Endometrium (tissue), 2 donors: ENCODE measurements at regions not wholly inside any gene's neighbourhood (a gene's known extent, or its start where the extent isn't known, plus 50 kb on each side); places are given as distances from the start of the nearest gene placed in this dataset.

Experiments
- FAIRE-seq: peaks from 2 replicates; lab custom pipeline; 2012; peaks lifted over from hg19 to GRCh38; lab: Jason Lieb, UNC
- donor health status: control.
- donor health status: control.

GRCh38 chr4:138021139-138021830 lies 220.9 kb downstream of the SLC7A11 start:
- FAIRE-seq: no peak

DNA sequence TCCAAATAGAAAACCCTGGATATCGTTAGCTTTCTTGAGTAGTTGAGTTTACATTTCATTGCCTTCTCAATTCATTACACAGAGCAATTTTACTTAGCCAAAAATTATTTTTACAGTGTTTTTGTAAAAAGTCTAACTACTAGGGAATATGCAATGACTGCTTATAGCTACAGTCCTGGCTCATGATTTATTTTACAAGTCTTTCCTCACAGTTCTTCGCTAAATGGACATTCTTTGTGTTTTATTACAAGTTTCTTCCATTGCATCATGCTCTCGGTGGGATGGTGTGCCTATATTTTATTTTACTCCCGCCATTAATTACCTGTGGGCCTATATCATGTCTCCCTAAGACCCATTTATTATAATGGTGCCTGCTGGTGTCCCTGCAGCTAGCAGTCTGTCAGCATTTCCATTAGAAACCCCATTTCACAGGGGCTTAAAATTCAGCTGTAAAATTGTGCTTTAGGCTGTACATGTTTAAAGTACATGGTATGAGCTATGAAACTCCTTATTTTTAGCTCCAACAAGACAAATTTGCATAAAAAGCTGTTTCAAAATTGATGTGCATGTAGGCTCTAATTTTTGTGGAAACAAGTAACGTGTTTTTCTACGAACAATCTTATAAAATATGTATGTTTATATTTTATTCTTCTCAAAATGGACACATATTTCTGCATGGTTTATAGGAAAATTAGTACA lies 227.4 kb downstream of the SLC7A11 start:
- FAIRE-seq: no peak

DNA sequence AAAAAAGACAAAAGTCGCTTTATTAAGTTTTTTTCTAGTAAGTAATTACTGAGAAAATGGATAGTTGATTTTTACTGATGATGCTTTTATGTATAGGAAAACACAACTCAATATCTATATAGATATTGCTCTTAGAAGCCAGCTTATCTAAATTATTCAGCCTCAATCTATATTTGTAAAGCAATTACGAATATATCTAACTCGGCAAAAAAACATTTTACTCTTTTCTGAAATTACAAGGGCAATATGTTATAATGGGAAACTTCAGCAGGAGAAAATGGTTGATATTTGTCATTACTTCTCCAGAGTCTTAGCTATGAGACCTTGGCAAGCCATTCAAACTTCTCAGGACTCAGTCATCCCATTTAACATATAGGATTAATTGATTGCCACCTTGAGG lies 228.5 kb downstream of the SLC7A11 start:
- FAIRE-seq: no peak

- no peak for FAIRE-seq
These were observed 231.5 kb downstream of the SLC7A11 start for GRCh38 chr4:138010639-138011038.

GRCh38 chr4:138007572-138007971 lies 234.6 kb downstream of the SLC7A11 start:
- no peak for FAIRE-seq

GRCh38 chr4:138005486-138005885 lies 236.7 kb downstream of the SLC7A11 start:
- no peak for FAIRE-seq

GRCh38 chr4:138003248-138003647 lies 238.9 kb downstream of the SLC7A11 start:
- FAIRE-seq: no peak

DNA sequence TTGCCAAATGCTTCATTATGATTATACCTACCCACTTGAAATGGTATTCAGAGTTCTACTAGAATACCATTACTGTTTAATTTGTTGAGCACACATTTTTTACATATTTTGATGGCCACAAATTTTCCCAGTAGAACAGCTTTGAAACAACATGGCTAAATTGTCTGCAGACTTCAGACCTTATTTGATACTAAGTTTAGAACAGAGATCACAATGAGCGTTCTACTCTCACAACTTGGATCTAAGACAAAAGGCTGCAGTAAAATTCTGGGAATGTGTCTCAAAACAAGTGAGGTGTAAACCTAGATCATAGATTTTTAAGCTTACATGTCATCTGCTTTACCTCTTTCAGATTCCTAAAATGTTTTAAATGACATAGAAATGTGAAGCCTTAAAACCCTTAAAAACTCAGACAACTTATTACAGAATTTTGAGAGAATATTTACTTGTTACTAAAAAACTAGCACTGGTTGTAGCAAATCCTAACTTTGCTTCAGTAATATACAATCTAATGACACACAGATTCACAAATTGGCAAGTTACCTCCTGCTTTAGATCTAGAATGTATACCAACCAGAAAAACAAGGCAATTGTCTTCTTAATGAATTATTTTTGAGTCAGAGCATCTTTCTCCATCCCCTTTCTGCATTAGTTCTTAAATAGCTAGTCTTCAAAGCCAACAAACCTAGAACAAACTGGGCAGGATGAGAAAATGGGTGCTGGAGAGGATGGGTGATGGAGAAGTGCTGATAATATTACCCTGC lies 243.3 kb downstream of the SLC7A11 start:
- no peak for FAIRE-seq

GRCh38 chr4:137997496-137997895 lies 244.7 kb downstream of the SLC7A11 start:
- FAIRE-seq: no peak

DNA sequence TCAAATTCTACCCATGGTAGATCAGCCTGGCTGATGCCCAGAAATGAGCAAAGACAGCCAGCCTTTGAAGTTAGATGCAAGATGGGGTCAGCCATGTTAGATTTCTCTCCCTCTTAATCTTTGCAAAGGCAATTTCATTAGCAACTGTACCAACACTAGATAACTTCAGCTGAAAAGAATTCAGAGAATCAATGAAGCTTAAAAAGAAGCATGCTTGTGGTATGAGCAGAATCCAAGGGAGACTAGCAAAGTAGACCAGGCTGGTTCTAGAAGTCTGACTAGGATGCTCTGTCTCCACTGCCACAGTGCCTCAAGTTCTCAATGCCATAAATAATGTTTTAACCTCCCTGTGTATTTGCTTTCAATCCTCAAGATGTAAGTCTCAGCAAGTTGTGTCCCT lies 247.3 kb downstream of the SLC7A11 start:
- FAIRE-seq: no peak

- no peak for FAIRE-seq
These were observed 248.9 kb downstream of the SLC7A11 start for GRCh38 chr4:137993232-137993631.

DNA sequence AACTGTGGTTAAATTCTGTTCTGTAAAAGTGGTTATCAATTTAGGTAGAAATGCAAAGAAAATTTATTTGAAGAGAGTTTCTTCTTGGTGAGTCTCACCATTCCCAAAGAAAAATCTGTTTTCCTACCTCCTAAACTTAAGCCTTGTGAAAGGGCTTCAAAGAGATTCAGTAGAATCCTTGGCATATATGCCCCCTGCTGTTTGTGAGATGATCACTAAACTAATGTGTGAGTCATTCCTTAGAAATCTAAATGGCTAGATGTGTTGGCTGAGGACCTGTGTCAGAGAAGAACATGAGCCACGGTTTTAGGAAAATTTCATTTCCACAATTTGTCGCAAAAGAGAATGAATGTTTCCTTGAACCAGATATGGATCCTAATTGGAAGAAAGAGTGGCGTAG lies 260.9 kb downstream of the SLC7A11 start:
- FAIRE-seq: no peak

DNA sequence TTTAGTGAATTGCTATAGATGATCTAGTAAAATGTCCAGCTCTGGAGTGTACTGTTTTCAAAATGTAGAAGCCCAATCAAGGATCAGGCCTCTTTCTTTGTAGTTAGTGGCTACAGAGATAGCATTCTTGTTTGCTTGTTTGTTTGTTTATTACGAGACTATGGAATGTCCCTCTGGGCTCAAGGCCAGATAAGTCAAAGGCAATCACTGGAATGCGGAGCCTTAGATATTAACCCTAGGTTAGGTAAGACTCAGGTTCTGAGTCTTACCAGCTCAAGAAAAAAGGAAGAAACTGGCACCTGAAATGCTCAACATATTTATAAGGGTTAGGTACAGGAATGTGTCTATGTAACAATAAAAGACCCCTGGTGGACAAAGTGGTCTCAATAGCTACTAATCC lies 261.5 kb downstream of the SLC7A11 start:
- no peak for FAIRE-seq

DNA sequence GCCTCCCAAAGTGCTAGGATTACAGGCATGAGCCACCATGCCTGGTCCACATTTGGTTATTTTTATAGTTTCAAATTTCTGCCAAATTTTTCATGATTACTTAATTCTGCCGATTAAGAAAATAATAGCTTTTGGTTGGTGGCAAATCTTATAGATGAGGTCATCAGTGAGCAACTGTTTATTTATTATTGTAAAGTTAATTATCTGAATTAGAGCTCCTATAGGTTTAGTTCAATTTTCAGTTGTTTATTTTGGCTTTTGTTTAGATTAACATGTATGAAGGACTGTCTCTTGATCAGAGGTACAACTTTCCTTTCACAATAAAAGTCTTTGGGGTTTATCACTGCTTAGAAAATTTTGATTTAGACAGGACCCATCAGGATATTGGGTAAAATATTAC lies 262.2 kb downstream of the SLC7A11 start:
- no peak for FAIRE-seq

DNA sequence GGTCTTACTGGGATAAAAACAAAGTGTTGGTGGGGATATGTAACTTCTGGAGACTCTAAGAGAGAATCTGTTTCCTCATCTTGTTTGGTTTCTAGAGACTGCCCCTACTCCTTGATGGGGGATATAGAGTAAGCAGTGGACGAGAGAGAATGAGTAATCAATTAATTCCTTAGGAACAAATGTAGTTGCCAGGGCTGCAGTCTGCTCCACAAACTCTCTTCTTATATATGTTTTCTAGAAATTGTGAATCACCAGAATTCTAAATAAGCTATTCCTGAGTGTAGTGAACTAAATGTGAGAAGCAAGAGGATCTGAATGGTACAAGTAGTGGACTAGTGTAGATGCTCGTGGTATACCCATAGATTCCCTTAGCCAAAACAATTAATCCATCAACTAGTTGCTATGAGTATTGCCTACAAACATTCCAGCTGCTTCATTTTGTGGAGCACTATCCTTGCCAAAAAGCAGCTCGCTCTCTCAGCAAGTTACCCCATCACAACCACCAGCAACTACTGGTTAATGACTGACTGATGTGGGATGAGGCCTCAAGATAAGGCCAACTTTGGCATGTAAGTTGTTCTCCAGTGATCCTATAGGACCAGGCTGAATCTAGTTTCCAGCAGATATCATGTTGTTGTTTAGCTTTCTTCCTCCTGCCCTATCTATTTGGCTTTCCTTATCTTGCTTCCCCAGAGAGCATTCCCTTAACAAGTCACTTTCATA lies 273.0 kb downstream of the SLC7A11 start:
- no peak for FAIRE-seq

DNA sequence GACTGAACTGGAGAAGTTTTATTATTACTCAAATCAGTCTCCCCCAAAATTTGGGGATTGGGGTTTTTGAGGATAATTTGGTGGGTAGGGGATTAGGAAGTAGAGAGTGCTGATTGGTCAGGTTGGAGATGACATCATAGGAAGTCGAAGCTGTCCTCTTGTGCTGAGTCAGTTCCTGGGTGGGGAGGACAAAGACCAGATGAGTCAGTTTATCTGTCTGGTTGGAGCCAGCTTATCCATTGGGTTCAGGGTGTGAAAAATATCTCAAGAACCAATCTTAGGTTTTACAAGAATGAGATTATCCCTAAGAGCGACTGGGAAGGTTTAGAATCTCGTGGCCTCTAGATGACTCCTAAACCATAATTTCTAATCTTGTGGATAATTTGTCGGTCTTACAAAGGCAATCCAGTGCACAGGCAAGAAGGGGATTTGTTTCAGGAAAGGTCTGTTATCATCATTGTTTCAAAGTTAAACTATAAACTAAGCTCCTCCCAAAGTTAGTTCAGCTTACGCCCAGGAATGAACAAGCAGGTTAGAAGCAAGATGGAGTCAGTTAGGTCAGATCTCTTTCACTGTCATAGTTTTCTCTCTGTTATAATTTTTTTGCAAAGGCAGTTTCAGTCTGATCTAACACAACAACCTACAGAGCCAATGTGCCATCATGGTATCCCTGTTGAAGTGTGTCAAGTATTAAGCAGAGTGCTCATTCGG lies 274.5 kb downstream of the SLC7A11 start:
- FAIRE-seq: no peak

DNA sequence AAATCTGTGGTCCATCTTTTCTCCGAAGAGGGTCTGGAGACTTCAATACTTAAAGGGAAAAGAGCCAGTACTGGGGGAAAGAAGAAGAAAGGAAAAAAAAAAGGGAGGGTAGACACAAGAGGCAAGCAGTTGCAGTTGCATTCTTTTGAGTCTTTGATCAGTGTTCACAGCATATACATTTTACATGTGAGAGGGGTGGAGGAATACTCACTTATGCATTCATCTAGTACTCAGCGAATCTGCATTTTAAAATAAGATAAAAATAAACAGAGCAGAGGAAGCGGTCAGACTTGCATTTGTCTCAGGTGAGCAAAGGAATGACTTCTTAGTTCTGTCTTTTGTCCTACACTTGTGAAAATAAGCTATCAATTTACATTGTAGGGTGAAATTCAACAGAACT lies 275.6 kb downstream of the SLC7A11 start:
- FAIRE-seq: no peak

- FAIRE-seq: no peak
These were observed 281.1 kb downstream of the SLC7A11 start for GRCh38 chr4:137961051-137961438.

DNA sequence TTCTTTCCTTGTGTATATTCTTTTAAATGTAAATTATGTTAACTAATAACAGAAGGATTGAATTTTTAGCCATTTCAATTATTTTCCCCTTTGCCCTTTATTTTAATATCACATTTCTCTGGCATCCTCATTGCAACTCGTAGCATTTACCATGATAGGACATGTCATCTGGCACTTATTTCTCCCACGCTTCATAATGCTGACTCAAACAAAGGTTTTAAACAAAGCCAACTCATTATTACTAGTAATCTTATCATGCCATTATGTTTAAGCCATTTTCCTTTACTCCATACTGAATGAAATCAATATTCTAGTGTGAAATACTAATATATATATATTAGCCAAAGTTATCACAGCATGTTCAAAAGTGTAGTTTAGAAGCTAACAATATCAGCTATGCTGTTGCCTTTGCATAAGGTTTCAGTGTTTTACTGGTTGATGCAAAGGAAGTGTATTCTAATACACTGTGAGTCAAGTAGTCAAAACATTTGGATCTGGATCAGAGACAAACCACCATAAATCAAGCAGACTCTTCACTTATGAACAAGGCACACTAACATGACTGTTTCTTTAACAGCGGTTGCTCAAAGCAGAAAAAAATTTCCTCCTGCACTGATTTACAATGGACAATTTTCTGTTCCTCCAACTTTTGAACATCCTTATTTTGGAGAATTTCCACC lies 281.6 kb downstream of the SLC7A11 start:
- no peak for FAIRE-seq

- FAIRE-seq: no peak
These were observed 284.3 kb downstream of the SLC7A11 start for GRCh38 chr4:137957806-137958205.

DNA sequence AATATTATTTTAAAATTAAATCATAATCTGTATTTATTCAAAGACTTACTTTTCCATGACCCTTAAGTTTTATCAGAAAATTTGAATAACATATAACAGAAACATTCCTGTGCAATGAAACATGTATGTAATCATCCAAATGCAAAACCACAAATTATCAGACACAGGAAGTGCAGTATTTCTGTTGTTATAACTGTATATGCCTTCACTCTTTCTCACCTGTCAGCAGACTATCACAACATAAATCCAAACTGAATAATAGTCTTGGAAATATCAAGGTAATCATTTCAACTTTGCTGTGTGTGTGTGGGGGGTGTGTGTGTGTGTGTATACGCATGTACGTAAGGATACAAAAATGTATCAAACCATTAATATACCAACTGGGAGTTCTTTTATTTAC lies 285.9 kb downstream of the SLC7A11 start:
- no peak for FAIRE-seq
